GM23338 (cell line): ENCODE measurements at regions not wholly inside any gene's neighbourhood (a gene's known extent, or its start where the extent isn't known, plus 50 kb on each side); places are given as distances from the start of the nearest gene placed in this dataset.

Experiments
- ATAC-seq: fragments of 200-7000 bp; cut with Tn5 transposase; 3 replicates; pipeline ENCODE4 v1.9.1; 2020
- DNase-seq: peaks from one replicate; pipeline ENCODE4 v3.0.0-alpha.2; 2015; ENCODE audit warnings: low spot score
- H2AFZ ChIP-seq: fragments of 200-600 bp; sonication (generic); 2 replicates; pipeline ENCODE4 v1.8.0; 2016; ENCODE audit warnings: antibody characterized with exemption, mild to moderate bottlenecking, moderate library complexity
- H3F3A ChIP-seq: fragments of 200-600 bp; sonication (generic); replicated peaks from 2 replicates; pipeline ENCODE4 v1.8.0; 2017; ENCODE audit warnings: antibody characterized with exemption, mixed run types, low read depth
- H3K27ac ChIP-seq: fragments of 200-600 bp; sonication (generic); 2 replicates; pipeline ENCODE4 v1.6.1; 2016; ENCODE audit warnings: low read depth
- H3K27me3 ChIP-seq: fragments of 200-600 bp; sonication (generic); 2 replicates; pipeline ENCODE4 v1.8.0; 2016; ENCODE audit warnings: mild to moderate bottlenecking, mixed run types, moderate library complexity; ENCODE audit not compliant: insufficient read depth
- H3K36me3 ChIP-seq: fragments of 200-600 bp; sonication (generic); 2 replicates; pipeline ENCODE4 v1.8.0; 2016; ENCODE audit warnings: mild to moderate bottlenecking; ENCODE audit not compliant: insufficient read depth
- H3K4me1 ChIP-seq: fragments of 200-600 bp; sonication (generic); 2 replicates; pipeline ENCODE4 v1.8.0; 2016; ENCODE audit warnings: mild to moderate bottlenecking, moderate library complexity; ENCODE audit not compliant: insufficient read depth
- H3K4me2 ChIP-seq: fragments of 200-600 bp; sonication (generic); 2 replicates; pipeline ENCODE4 v1.7.1; 2017; ENCODE audit warnings: mixed run types
- H3K4me3 ChIP-seq: fragments of 200-600 bp; sonication (generic); 2 replicates; pipeline ENCODE4 v1.6.1; 2016; ENCODE audit warnings: mixed run types
- H3K79me2 ChIP-seq: fragments of 200-600 bp; sonication (generic); replicated peaks from 2 replicates; pipeline ENCODE4 v1.8.0; 2017; ENCODE audit warnings: mild to moderate bottlenecking; ENCODE audit not compliant: insufficient read depth
- H3K9me2 ChIP-seq: fragments of 200-600 bp; sonication (generic); 2 replicates; pipeline ENCODE4 v1.8.0; 2017; ENCODE audit not compliant: insufficient read depth
- H4K20me1 ChIP-seq: fragments of 200-600 bp; sonication (generic); replicated peaks from 2 replicates; pipeline ENCODE4 v1.8.0; 2017; ENCODE audit warnings: mild to moderate bottlenecking; ENCODE audit not compliant: insufficient read depth
- H3K27ac Mint-ChIP-seq: 2 replicates; pipeline ENCODE4 v1.8.0; 2020; ENCODE audit warnings: inconsistent platforms, mild to moderate bottlenecking, moderate library complexity, mixed read lengths
- H3K27me3 Mint-ChIP-seq: 3 replicates; pipeline ENCODE4 v1.8.0; 2022; ENCODE audit warnings: low read depth, mild to moderate bottlenecking, moderate library complexity, mixed read lengths, inconsistent platforms; ENCODE audit not compliant: insufficient read depth, poor library complexity
- H3K36me3 Mint-ChIP-seq: 3 replicates; pipeline ENCODE4 v1.8.0; 2021; ENCODE audit warnings: low read depth, mild to moderate bottlenecking, inconsistent platforms, moderate library complexity, mixed read lengths
- H3K4me1 Mint-ChIP-seq: 3 replicates; pipeline ENCODE4 v1.8.0; 2020; ENCODE audit warnings: mild to moderate bottlenecking, inconsistent platforms, mixed read lengths
- H3K4me3 Mint-ChIP-seq: 3 replicates; pipeline ENCODE4 v1.8.0; 2021; ENCODE audit warnings: moderate library complexity, mild to moderate bottlenecking, inconsistent platforms, mixed read lengths
- H3K9me3 Mint-ChIP-seq: 3 replicates; pipeline ENCODE4 v1.8.0; 2020; ENCODE audit warnings: moderate library complexity, mild to moderate bottlenecking, inconsistent platforms, mixed read lengths
- CREB1 ChIP-seq: fragments of 250-450 bp; sonication (Bioruptor Pico); IDR thresholded peaks from 2 replicates; pipeline ENCODE4 v1.5.0; 2020; ENCODE audit warnings: low read depth, mild to moderate bottlenecking, moderate library complexity
- CTCF ChIP-seq, 2 experiments: fragments of 200-600 bp in 1 of 2; sonication (generic) in 1 of 2; conservative IDR thresholded peaks; 2 replicates each; pipeline versions ENCODE4 v1.5.1 to v1.6.1; 2016 to 2017; ENCODE audit warnings: antibody characterized with exemption in 2 of 2, low read depth in 2 of 2, mild to moderate bottlenecking in 2 of 2, moderate library complexity in 1 of 2
- EZH2 ChIP-seq: fragments of 200-600 bp; sonication (generic); IDR thresholded peaks from one replicate; pipeline ENCODE4 v1.8.0; 2017; ENCODE audit warnings: antibody characterized with exemption, mild to moderate bottlenecking, low read depth; ENCODE audit not compliant: unreplicated experiment
- EZH2phosphoT487 ChIP-seq: fragments of 200-600 bp; sonication (generic); IDR thresholded peaks from one replicate; pipeline ENCODE4 v1.8.1; 2018; ENCODE audit warnings: antibody characterized with exemption; ENCODE audit not compliant: unreplicated experiment
- JUNB ChIP-seq: IDR thresholded peaks from one replicate; pipeline ENCODE4 v1.6.1; 2016; ENCODE audit warnings: antibody characterized with exemption; ENCODE audit not compliant: unreplicated experiment
- NANOG ChIP-seq: IDR thresholded peaks from 2 replicates; pipeline ENCODE4 v1.6.1; 2016; ENCODE audit warnings: antibody characterized with exemption, borderline replicate concordance
- POLR2AphosphoS5 ChIP-seq: IDR thresholded peaks from 2 replicates; pipeline ENCODE4 v1.6.1; 2016; ENCODE audit warnings: antibody characterized with exemption, low read depth
- REST ChIP-seq: IDR thresholded peaks from one replicate; pipeline ENCODE4 v1.6.1; 2018; ENCODE audit warnings: antibody characterized with exemption; ENCODE audit not compliant: unreplicated experiment
- STAT1 ChIP-seq: IDR thresholded peaks from one replicate; pipeline ENCODE4 v1.6.1; 2016; ENCODE audit warnings: antibody characterized with exemption; ENCODE audit not compliant: unreplicated experiment
- ZNF114 ChIP-seq: fragments of 250-450 bp; sonication (Bioruptor Pico); IDR thresholded peaks from 2 replicates; pipeline ENCODE4 v1.5.0; 2020; ENCODE audit warnings: mild to moderate bottlenecking, moderate library complexity
- ZNF462 ChIP-seq: fragments of 250-450 bp; sonication (Bioruptor Pico); IDR thresholded peaks from 2 replicates; pipeline ENCODE4 v1.5.0; 2020; ENCODE audit warnings: mild to moderate bottlenecking, moderate library complexity

- peaks cover 21% of the 10 kb centered on the region for H3K36me3 Mint-ChIP-seq
- Histone ChIP-seq H3K27ac (no peak overlapping the region), H3K9me2 (0 out of 2 replicates have a peak, but pooled peaks cover 2% of the 10 kb centered on the region), H4K20me1 (no peaks in the 10 kb centered on the region; the same call in 1 of the 2 replicates), H3K4me1 (no peaks in the 10 kb centered on the region), H3K27me3 (no peaks in the 10 kb centered on the region), H3K4me2 (no peak overlapping the region), H3K79me2 (no peaks in the 10 kb centered on the region), H3K36me3 (peaks cover 4% of the 10 kb centered on the region; the same call in 1 of the 2 replicates), H3F3A (no peaks in the 10 kb centered on the region), H2AFZ (no peak overlapping the region), H3K4me3 (no peak overlapping the region)
- H3K27ac Mint-ChIP-seq = no peak overlapping the region
- ATAC-seq = no peak
- no peaks in the 10 kb centered on the region for H3K4me1 Mint-ChIP-seq
- no peak for DNase-seq
- no peak for TF ChIP-seq JUNB
- no peak for TF ChIP-seq CREB1 (CRISPR knock-in tag)
- no peak for TF ChIP-seq POLR2AphosphoS5
- TF ChIP-seq REST = no peak
- TF ChIP-seq NANOG = no peak
- no peak overlapping the region for H3K4me3 Mint-ChIP-seq
- peaks cover 13% of the 10 kb centered on the region; the same call in 2 of the 3 replicates for H3K9me3 Mint-ChIP-seq
- no peaks in the 10 kb centered on the region for H3K27me3 Mint-ChIP-seq
Observed at GRCh38 chr3:176395240-176395639, 802.0 kb downstream of the TBL1XR1 start.

GRCh38 chr3:176378789-176379188, 818.5 kb downstream of the TBL1XR1 start:
- Histone ChIP-seq H3K4me3 (no peak overlapping the region), H3K4me2 (no peak overlapping the region), H3K27me3 (no peaks in the 10 kb centered on the region), H2AFZ (no peak overlapping the region), H3K27ac (no peak overlapping the region), H3K9me2 (no peaks in the 10 kb centered on the region), H3F3A (no peaks in the 10 kb centered on the region), H3K36me3 (no peaks in the 10 kb centered on the region), H4K20me1 (no peaks in the 10 kb centered on the region; the same call in 1 of the 2 replicates), H3K4me1 (peaks cover 10% of the 10 kb centered on the region; the same call in 1 of the 2 replicates), H3K79me2 (no peaks in the 10 kb centered on the region)
- Mint-ChIP-seq H3K4me3 (no peak overlapping the region), H3K36me3 (peaks cover 3% of the 10 kb centered on the region; the same call in 2 of the 3 replicates), H3K9me3 (no peaks in the 10 kb centered on the region), H3K27me3 (no peaks in the 10 kb centered on the region), H3K4me1 (peaks cover 15% of the 10 kb centered on the region), H3K27ac (no peak overlapping the region)
- no peak for ATAC-seq
- DNase-seq = no peak
- no peak for TF ChIP-seq ZNF462 (CRISPR knock-in tag)
- no peak for TF ChIP-seq NANOG
- no peak for TF ChIP-seq EZH2
- TF ChIP-seq ZNF114 (CRISPR knock-in tag) = no peak
- no peak for TF ChIP-seq STAT1
- TF ChIP-seq CTCF (conservative IDR thresholded peaks at IDR 0.05; ENCODE audit: low read depth in 2 of 2) = no peak
- no peak for TF ChIP-seq EZH2phosphoT487
- no peak for TF ChIP-seq POLR2AphosphoS5
